ENCODE measurements at regions not wholly inside any gene's neighbourhood (a gene's known extent, or its start where the extent isn't known, plus 50 kb on each side); places are given as distances from the start of the nearest gene placed in this dataset.

- TF ChIP-seq CTCF (IDR thresholded peaks at IDR 0.05; ENCODE audit: low read depth, low read length, missing input control) (no peak), FOXA1 (IDR thresholded peaks at IDR 0.05) (no peak), RAD21 (IDR thresholded peaks at IDR 0.05) (no peak), TAF1 (conservative IDR thresholded peaks at IDR 0.05) (no peak), SP1 (IDR thresholded peaks at IDR 0.05) (no peak), YY1 (IDR thresholded peaks at IDR 0.05) (no peak), HNF4G (IDR thresholded peaks at IDR 0.05) (no peak), MAX (IDR thresholded peaks at IDR 0.05) (no peak), ZBTB33 (IDR thresholded peaks at IDR 0.05) (no peak), RXRA (IDR thresholded peaks at IDR 0.05) (no peak), NR2F2 (IDR thresholded peaks at IDR 0.05) (no peak), GABPA (IDR thresholded peaks at IDR 0.05 in 1 of 2, conservative IDR thresholded peaks at IDR 0.05 in 1 of 2) (no peak)
- TF ChIP-seq, protein P1, sequence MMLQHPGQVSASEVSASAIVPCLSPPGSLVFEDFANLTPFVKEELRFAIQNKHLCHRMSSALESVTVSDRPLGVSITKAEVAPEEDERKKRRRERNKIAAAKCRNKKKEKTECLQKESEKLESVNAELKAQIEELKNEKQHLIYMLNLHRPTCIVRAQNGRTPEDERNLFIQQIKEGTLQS (IDR thresholded peaks at IDR 0.05) = no peak
- TF ChIP-seq, protein P2, sequence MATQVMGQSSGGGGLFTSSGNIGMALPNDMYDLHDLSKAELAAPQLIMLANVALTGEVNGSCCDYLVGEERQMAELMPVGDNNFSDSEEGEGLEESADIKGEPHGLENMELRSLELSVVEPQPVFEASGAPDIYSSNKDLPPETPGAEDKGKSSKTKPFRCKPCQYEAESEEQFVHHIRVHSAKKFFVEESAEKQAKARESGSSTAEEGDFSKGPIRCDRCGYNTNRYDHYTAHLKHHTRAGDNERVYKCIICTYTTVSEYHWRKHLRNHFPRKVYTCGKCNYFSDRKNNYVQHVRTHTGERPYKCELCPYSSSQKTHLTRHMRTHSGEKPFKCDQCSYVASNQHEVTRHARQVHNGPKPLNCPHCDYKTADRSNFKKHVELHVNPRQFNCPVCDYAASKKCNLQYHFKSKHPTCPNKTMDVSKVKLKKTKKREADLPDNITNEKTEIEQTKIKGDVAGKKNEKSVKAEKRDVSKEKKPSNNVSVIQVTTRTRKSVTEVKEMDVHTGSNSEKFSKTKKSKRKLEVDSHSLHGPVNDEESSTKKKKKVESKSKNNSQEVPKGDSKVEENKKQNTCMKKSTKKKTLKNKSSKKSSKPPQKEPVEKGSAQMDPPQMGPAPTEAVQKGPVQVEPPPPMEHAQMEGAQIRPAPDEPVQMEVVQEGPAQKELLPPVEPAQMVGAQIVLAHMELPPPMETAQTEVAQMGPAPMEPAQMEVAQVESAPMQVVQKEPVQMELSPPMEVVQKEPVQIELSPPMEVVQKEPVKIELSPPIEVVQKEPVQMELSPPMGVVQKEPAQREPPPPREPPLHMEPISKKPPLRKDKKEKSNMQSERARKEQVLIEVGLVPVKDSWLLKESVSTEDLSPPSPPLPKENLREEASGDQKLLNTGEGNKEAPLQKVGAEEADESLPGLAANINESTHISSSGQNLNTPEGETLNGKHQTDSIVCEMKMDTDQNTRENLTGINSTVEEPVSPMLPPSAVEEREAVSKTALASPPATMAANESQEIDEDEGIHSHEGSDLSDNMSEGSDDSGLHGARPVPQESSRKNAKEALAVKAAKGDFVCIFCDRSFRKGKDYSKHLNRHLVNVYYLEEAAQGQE (IDR thresholded peaks at IDR 0.05) = no peak
Observed at GRCh38 chr7:136347488-136347887, 370.3 kb upstream of the MTPN start.

Data from liver (tissue), 3 donors.